ENCODE measurements at regions not wholly inside any gene's neighbourhood (a gene's known extent, or its start where the extent isn't known, plus 50 kb on each side); places are given as distances from the start of the nearest gene placed in this dataset.

DNA sequence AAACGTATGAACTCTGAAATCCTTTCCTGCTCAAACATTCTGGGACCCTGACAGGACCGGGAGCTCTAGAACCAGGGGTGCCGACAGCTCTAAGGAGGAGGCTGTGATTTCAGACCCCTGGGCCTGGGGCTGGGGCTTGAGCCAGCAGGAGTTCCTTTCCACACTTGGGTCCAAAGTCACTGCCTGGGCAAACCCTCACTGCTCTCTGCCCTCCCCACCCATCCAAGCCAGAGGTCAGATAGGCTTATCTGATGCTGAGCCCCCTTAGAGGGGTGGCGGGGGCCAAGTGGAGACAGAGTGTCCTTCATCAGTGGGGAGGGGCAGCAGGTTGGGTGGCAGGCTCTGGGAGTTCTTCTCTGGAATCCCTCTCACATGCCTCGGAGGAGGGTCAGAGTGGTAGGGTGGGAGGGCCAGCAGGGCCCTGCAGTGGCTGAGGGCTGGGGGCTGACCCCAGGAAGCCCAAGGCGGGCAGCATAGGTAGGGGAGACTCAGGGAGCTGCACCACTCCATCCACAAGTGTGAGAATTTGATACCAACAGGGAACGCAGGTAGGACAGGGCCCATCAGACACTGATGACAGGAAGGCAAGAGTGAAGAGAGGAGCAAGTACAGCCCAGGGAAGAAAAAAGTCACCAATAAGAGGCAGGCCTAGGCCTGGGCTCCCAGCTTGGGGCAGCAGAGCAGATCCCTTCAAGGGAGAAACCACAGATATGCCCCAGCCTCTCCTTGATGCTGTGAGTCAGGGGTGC, 121.0 kb downstream of the MRPL14 start:
- TF ChIP-seq POLR2AphosphoS5 (IDR thresholded peaks at IDR 0.05; ENCODE audit: insufficient read depth, low read depth, low read length) (no peak), GATA2 (IDR thresholded peaks at IDR 0.05; ENCODE audit: insufficient read depth, insufficient read length, low read depth, low read length) (no peak), POLR2A (IDR thresholded peaks at IDR 0.05; ENCODE audit: low read depth, low read length) (no peak)
- TF ChIP-seq, protein P1, sequence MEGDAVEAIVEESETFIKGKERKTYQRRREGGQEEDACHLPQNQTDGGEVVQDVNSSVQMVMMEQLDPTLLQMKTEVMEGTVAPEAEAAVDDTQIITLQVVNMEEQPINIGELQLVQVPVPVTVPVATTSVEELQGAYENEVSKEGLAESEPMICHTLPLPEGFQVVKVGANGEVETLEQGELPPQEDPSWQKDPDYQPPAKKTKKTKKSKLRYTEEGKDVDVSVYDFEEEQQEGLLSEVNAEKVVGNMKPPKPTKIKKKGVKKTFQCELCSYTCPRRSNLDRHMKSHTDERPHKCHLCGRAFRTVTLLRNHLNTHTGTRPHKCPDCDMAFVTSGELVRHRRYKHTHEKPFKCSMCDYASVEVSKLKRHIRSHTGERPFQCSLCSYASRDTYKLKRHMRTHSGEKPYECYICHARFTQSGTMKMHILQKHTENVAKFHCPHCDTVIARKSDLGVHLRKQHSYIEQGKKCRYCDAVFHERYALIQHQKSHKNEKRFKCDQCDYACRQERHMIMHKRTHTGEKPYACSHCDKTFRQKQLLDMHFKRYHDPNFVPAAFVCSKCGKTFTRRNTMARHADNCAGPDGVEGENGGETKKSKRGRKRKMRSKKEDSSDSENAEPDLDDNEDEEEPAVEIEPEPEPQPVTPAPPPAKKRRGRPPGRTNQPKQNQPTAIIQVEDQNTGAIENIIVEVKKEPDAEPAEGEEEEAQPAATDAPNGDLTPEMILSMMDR (IDR thresholded peaks at IDR 0.05; ENCODE audit: extremely low read depth in 1 of 2, insufficient read depth in 1 of 2, low read depth in 1 of 2, low read length in 2 of 2): no peak

All from endothelial cell of umbilical vein (primary cell).